ENCODE measurements at regions not wholly inside any gene's neighbourhood (a gene's known extent, or its start where the extent isn't known, plus 50 kb on each side); places are given as distances from the start of the nearest gene placed in this dataset.
A peak's percentile ranks its signal among the peaks of the same experiment; 100 is the strongest.

- no peaks in the 10 kb centered on the region for H3K9me3 Mint-ChIP-seq
- H3K27me3 Mint-ChIP-seq: peaks cover 25% of the 10 kb centered on the region
- H3K36me3 Mint-ChIP-seq: no peaks in the 10 kb centered on the region
- no peak overlapping the region for H3K27ac Mint-ChIP-seq
- no peak for DNase-seq
- no peaks in the 10 kb centered on the region for H3K4me1 Mint-ChIP-seq
- H3K4me3 Mint-ChIP-seq: no peak overlapping the region
Observed at GRCh38 chr2:204321910-204322751, 223.1 kb upstream of the PARD3B start.

- Mint-ChIP-seq H3K27ac (no peak overlapping the region), H3K9me3 (no peaks in the 10 kb centered on the region), H3K4me3 (no peak overlapping the region), H3K4me1 (no peaks in the 10 kb centered on the region), H3K36me3 (no peaks in the 10 kb centered on the region), H3K27me3 (peaks cover 15% of the 10 kb centered on the region)
- DNase-seq: peak; percentile 31
Observed at GRCh38 chr2:204325468-204325867, 219.8 kb upstream of the PARD3B start.

GRCh38 chr2:204328373-204328772, 216.9 kb upstream of the PARD3B start:
- H3K36me3 Mint-ChIP-seq: no peaks in the 10 kb centered on the region
- no peak overlapping the region for H3K27ac Mint-ChIP-seq

GRCh38 chr2:204329016-204329415, 216.3 kb upstream of the PARD3B start:
- Mint-ChIP-seq H3K27me3 (peaks cover 10% of the 10 kb centered on the region), H3K27ac (no peak overlapping the region), H3K4me1 (no peaks in the 10 kb centered on the region), H3K36me3 (no peaks in the 10 kb centered on the region), H3K4me3 (no peak overlapping the region), H3K9me3 (no peaks in the 10 kb centered on the region)
- no peak for DNase-seq

More at GRCh38 chr2:204328373-204328772, 216.9 kb upstream of the PARD3B start:
- Mint-ChIP-seq H3K4me3 (no peak overlapping the region), H3K4me1 (no peaks in the 10 kb centered on the region), H3K9me3 (no peaks in the 10 kb centered on the region), H3K27me3 (peaks cover 7% of the 10 kb centered on the region)
- DNase-seq: no peak

GRCh38 chr2:204329532-204329931, 215.7 kb upstream of the PARD3B start:
- Mint-ChIP-seq H3K4me3 (no peak overlapping the region), H3K4me1 (no peaks in the 10 kb centered on the region), H3K27ac (no peak overlapping the region), H3K27me3 (peaks cover 10% of the 10 kb centered on the region), H3K36me3 (no peaks in the 10 kb centered on the region), H3K9me3 (no peaks in the 10 kb centered on the region)
- no peak for DNase-seq

- no peak overlapping the region for H3K27ac Mint-ChIP-seq
Observed at GRCh38 chr2:204331180-204331579, 214.1 kb upstream of the PARD3B start.

GRCh38 chr2:204331988-204332387, 213.3 kb upstream of the PARD3B start:
- no peak overlapping the region for H3K4me3 Mint-ChIP-seq
- peaks cover 24% of the 10 kb centered on the region for H3K27me3 Mint-ChIP-seq
- H3K9me3 Mint-ChIP-seq: no peaks in the 10 kb centered on the region

More at GRCh38 chr2:204331180-204331579, 214.1 kb upstream of the PARD3B start:
- Mint-ChIP-seq H3K9me3 (no peaks in the 10 kb centered on the region), H3K4me1 (no peaks in the 10 kb centered on the region), H3K27me3 (peaks cover 22% of the 10 kb centered on the region), H3K4me3 (no peak overlapping the region), H3K36me3 (no peaks in the 10 kb centered on the region)
- DNase-seq: no peak

GRCh38 chr2:204332706-204333105, 212.6 kb upstream of the PARD3B start:
- DNase-seq: no peak
- Mint-ChIP-seq H3K36me3 (no peaks in the 10 kb centered on the region), H3K9me3 (no peaks in the 10 kb centered on the region), H3K27me3 (peaks cover 30% of the 10 kb centered on the region), H3K4me3 (no peak overlapping the region), H3K4me1 (no peaks in the 10 kb centered on the region), H3K27ac (no peak overlapping the region)

More at GRCh38 chr2:204331988-204332387, 213.3 kb upstream of the PARD3B start:
- no peak overlapping the region for H3K27ac Mint-ChIP-seq
- no peaks in the 10 kb centered on the region for H3K4me1 Mint-ChIP-seq
- DNase-seq: no peak
- no peaks in the 10 kb centered on the region for H3K36me3 Mint-ChIP-seq

- H3K4me3 Mint-ChIP-seq: no peak overlapping the region
- no peak overlapping the region for H3K27ac Mint-ChIP-seq
- DNase-seq: no peak
- no peaks in the 10 kb centered on the region for H3K4me1 Mint-ChIP-seq
- no peaks in the 10 kb centered on the region for H3K36me3 Mint-ChIP-seq
- peaks cover 37% of the 10 kb centered on the region for H3K27me3 Mint-ChIP-seq
- no peaks in the 10 kb centered on the region for H3K9me3 Mint-ChIP-seq
Observed at GRCh38 chr2:204333861-204334260, 211.4 kb upstream of the PARD3B start.

GRCh38 chr2:204335451-204336058, 209.7 kb upstream of the PARD3B start:
- H3K27me3 Mint-ChIP-seq: peaks cover 46% of the 10 kb centered on the region
- H3K27ac Mint-ChIP-seq: no peak overlapping the region
- no peak for DNase-seq
- no peaks in the 10 kb centered on the region for H3K9me3 Mint-ChIP-seq
- no peaks in the 10 kb centered on the region for H3K4me1 Mint-ChIP-seq
- no peak overlapping the region for H3K4me3 Mint-ChIP-seq
- no peaks in the 10 kb centered on the region for H3K36me3 Mint-ChIP-seq

- no peak for DNase-seq
- no peaks in the 10 kb centered on the region for H3K36me3 Mint-ChIP-seq
- H3K9me3 Mint-ChIP-seq: no peaks in the 10 kb centered on the region
- no peak overlapping the region for H3K4me3 Mint-ChIP-seq
- no peaks in the 10 kb centered on the region for H3K4me1 Mint-ChIP-seq
- peaks cover 51% of the 10 kb centered on the region for H3K27me3 Mint-ChIP-seq
- H3K27ac Mint-ChIP-seq: no peak overlapping the region
Observed at GRCh38 chr2:204336153-204336744, 209.0 kb upstream of the PARD3B start.

GRCh38 chr2:204337638-204338037, 207.6 kb upstream of the PARD3B start:
- Mint-ChIP-seq H3K36me3 (no peaks in the 10 kb centered on the region), H3K27ac (no peak overlapping the region), H3K27me3 (peaks cover 50% of the 10 kb centered on the region), H3K4me3 (no peak overlapping the region), H3K9me3 (no peaks in the 10 kb centered on the region), H3K4me1 (no peaks in the 10 kb centered on the region)
- DNase-seq: no peak

GRCh38 chr2:204339212-204339715, 206.0 kb upstream of the PARD3B start:
- H3K4me1 Mint-ChIP-seq: no peaks in the 10 kb centered on the region
- peaks cover 56% of the 10 kb centered on the region for H3K27me3 Mint-ChIP-seq
- H3K4me3 Mint-ChIP-seq: no peak overlapping the region
- H3K27ac Mint-ChIP-seq: no peak overlapping the region
- DNase-seq: no peak
- H3K9me3 Mint-ChIP-seq: no peaks in the 10 kb centered on the region
- no peaks in the 10 kb centered on the region for H3K36me3 Mint-ChIP-seq

GRCh38 chr2:204340511-204340910, 204.8 kb upstream of the PARD3B start:
- H3K27me3 Mint-ChIP-seq: peaks cover 50% of the 10 kb centered on the region
- H3K4me1 Mint-ChIP-seq: no peaks in the 10 kb centered on the region
- no peak overlapping the region for H3K4me3 Mint-ChIP-seq
- no peak for DNase-seq
- H3K27ac Mint-ChIP-seq: no peak overlapping the region
- no peaks in the 10 kb centered on the region for H3K36me3 Mint-ChIP-seq
- H3K9me3 Mint-ChIP-seq: no peaks in the 10 kb centered on the region

- H3K4me1 Mint-ChIP-seq: no peaks in the 10 kb centered on the region
- no peak overlapping the region for H3K27ac Mint-ChIP-seq
- no peaks in the 10 kb centered on the region for H3K9me3 Mint-ChIP-seq
- H3K4me3 Mint-ChIP-seq: no peak overlapping the region
- H3K27me3 Mint-ChIP-seq: peaks cover 40% of the 10 kb centered on the region
- H3K36me3 Mint-ChIP-seq: no peaks in the 10 kb centered on the region
- DNase-seq: no peak
Observed at GRCh38 chr2:204341887-204342276, 203.4 kb upstream of the PARD3B start.
